GM10248 (cell line): ENCODE measurements at regions not wholly inside any gene's neighbourhood (a gene's known extent, or its start where the extent isn't known, plus 50 kb on each side); places are given as distances from the start of the nearest gene placed in this dataset.

Source experiments
- CTCF ChIA-PET: fragments of 300-600 bp; sonication (Branson Sonifier 250); formaldehyde crosslinking; extraction: SDS; loops from one replicate; lab custom pipeline; 2021; ENCODE audit warnings: antibody characterized with exemption; lab: Yijun Ruan, JAX
- POLR2A ChIA-PET: fragments of 350-650 bp; sonication (Branson Sonifier 250); formaldehyde crosslinking; extraction: SDS; loops from one replicate; lab custom pipeline; 2020; ENCODE audit warnings: antibody characterized with exemption; lab: Yijun Ruan, JAX
- DNase-seq: peaks from one replicate; pipeline ENCODE4 v3.0.0; 2012; ENCODE audit errors: extremely low spot score
- TF ChIP-seq, protein P1 (sequence below): IDR thresholded peaks from 2 replicates; pipeline ENCODE4 v1.5.1; 2012; ENCODE audit warnings: mild to moderate bottlenecking, low read depth; ENCODE audit errors: extremely low read depth, missing control alignments, control extremely low read depth

- no peak for DNase-seq
- CTCF ChIA-PET: no interaction called here
- POLR2A ChIA-PET: no interaction called here
- TF ChIP-seq, protein P1, sequence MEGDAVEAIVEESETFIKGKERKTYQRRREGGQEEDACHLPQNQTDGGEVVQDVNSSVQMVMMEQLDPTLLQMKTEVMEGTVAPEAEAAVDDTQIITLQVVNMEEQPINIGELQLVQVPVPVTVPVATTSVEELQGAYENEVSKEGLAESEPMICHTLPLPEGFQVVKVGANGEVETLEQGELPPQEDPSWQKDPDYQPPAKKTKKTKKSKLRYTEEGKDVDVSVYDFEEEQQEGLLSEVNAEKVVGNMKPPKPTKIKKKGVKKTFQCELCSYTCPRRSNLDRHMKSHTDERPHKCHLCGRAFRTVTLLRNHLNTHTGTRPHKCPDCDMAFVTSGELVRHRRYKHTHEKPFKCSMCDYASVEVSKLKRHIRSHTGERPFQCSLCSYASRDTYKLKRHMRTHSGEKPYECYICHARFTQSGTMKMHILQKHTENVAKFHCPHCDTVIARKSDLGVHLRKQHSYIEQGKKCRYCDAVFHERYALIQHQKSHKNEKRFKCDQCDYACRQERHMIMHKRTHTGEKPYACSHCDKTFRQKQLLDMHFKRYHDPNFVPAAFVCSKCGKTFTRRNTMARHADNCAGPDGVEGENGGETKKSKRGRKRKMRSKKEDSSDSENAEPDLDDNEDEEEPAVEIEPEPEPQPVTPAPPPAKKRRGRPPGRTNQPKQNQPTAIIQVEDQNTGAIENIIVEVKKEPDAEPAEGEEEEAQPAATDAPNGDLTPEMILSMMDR: no peak
Measured at GRCh38 chr20:11849976-11850670, 67.6 kb upstream of the BTBD3 start.

GRCh38 chr20:11850901-11851300 lies 66.8 kb upstream of the BTBD3 start:
- CTCF ChIA-PET: no interaction called here
- POLR2A ChIA-PET: no interaction called here
- DNase-seq: no peak
- TF ChIP-seq, protein P1: no peak

GRCh38 chr20:11851646-11852045 lies 66.0 kb upstream of the BTBD3 start:
- CTCF ChIA-PET: interaction anchor here (0.6 kb wide), 1 partner anchor 23 kb away, joined by 3 read pairs; no protein-coding TSS in a partner anchor
- TF ChIP-seq, protein P1: no peak
- POLR2A ChIA-PET: no interaction called here
- DNase-seq: no peak

- ChIA-PET CTCF (no interaction called here), POLR2A (no interaction called here)
- TF ChIP-seq, protein P1: no peak
- no peak for DNase-seq
Measured at GRCh38 chr20:11852189-11852588, 65.5 kb upstream of the BTBD3 start.

DNA sequence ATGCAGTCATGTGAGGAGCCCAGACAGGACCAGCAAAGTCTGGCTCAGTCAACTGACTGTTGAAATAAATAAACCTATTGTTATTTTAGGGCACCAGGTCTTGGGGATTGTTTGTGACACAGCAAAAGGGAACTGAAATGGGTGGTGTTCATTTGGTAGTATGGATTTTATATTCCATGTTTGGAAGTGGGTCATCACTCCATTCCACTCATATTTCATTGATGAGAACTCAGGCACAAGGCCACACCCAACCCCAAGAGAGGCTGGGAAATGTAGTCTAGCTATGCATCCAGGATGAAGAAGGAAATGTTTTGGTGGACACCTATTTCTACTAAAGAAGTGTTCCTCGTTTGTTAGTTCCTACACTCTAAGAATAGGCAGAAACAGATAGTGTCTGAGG lies 64.9 kb upstream of the BTBD3 start:
- no peak for DNase-seq
- TF ChIP-seq, protein P1: no peak
- POLR2A ChIA-PET: no interaction called here
- CTCF ChIA-PET: no interaction called here

- ChIA-PET CTCF (no interaction called here), POLR2A (no interaction called here)
- DNase-seq: no peak
- TF ChIP-seq, protein P1: no peak
Measured at GRCh38 chr20:11853359-11853758, 64.3 kb upstream of the BTBD3 start.
